GM12891 (cell line): ENCODE measurements at regions not wholly inside any gene's neighbourhood (a gene's known extent, or its start where the extent isn't known, plus 50 kb on each side); places are given as distances from the start of the nearest gene placed in this dataset.

Experiments
- POLR2A ChIP-seq: IDR thresholded peaks from 2 replicates; pipeline ENCODE4 v1.6.1; 2011; ENCODE audit warnings: low read depth, low read length, control low read depth
- SPI1 ChIP-seq: IDR thresholded peaks from 2 replicates; pipeline ENCODE4 v1.6.1; 2011; ENCODE audit warnings: low read depth, low read length, control low read depth
- TAF1 ChIP-seq: IDR thresholded peaks from 2 replicates; pipeline ENCODE4 v1.6.1; 2011; ENCODE audit warnings: low read depth, low read length, control low read depth

- TF ChIP-seq POLR2A (no peak), TAF1 (no peak), SPI1 (no peak)
These were observed 121.1 kb upstream of the DEPDC1 start for GRCh38 chr1:68617942-68618341.
